GM18907 (cell line): ENCODE measurements at regions not wholly inside any gene's neighbourhood (a gene's known extent, or its start where the extent isn't known, plus 50 kb on each side); places are given as distances from the start of the nearest gene placed in this dataset.
"Not testable (repeated sequence)": the region's sequence is repeated elsewhere in the genome, so short reads cannot be mapped to it uniquely, and the experiment has no call there.

Experiments
- ATAC-seq: cut with Tn5 transposase; IDR thresholded peaks from one replicate; pipeline ENCODE4 v1.9.1; 2021; ENCODE audit warnings: mild to moderate bottlenecking, moderate library complexity; ENCODE audit not compliant: unreplicated experiment

DNA sequence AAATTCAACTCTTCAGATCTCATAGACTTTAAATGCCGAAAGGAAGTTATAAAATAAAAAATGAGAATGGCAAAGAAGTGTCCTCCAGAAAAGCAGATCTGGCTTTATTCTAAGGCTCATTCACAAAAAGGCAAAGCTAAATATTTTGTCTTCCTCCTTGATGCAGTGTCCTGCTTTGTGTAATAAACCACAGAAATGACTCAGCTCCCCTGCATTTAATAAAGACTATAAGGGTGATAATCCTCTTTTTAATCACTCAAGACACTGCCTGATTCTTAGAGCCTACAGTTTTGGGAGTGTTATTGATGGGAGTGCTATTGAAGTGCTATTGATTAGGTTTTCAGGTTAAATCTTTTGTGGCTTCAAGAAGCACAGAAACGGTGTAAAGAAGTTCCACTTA is 482.0 kb downstream of the PCDH20 start:
- no peak for ATAC-seq

DNA sequence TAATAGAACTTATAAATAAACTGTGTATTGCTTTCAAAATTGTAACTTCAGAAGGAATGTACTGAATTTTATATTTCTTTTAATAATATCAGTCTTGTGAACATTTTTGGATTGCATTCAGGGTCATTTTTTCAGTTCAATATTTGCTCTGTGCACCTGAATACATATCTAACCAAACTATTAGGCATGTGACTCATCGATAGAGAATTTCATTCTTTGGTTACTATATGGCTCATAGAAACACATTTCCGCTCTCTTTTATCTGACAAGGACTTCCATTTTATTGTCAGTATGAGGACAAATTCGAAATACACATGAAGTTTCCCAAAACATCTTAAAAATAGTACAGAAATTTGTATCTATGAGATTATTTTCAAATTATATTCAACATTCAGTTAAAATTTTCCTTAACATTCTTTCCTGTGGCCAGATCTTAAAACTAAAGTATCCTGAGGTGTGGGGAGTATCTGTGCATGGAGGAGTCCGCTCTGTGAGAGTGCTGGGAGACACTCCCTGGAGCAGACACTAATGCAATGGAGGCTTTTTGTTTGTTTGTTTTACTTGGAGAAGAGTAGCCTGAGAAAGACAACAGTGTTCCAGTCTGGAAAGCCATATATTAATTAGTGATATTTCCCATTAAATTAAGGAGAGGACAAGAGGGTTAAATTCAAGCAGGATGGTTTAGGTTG is 483.6 kb downstream of the PCDH20 start:
- ATAC-seq = no peak

DNA sequence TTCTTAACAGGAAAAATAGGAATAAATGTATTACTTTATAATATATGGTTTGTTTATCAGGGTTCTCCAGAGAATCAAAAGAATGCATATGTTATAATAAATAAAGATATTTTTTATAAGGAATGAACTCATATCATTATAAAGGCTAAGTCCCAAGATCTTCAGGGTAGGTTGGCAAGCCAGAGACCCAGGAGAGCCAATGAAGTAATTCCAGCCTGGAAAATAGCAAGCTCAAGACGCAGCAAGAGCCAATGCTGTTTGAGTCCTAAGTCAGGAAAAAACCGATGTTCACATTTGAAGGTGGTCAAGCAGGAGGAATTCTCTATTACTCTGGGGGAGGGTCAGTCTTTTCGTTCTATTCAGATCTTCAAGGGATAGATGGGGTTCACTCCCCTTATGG is 490.0 kb downstream of the PCDH20 start:
- ATAC-seq = no peak

DNA sequence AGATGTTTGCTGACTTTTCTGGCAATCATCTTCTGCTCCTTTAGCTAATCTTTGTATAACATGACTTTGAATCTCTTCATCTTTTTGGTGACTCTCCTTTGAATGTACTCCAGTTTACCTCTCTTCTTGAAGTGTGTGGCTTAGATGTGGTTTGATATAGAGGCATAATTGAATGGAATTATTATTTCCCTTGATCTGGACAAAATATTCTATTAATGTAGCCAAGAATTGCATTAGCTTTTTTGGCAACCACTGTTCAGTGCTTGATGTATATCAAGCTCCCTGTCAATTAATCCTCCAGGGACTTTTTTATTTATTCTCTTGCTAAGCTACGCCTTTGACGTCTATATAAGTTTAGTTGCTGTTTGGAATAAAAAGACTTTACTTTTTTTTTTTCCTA is 490.8 kb downstream of the PCDH20 start:
- no peak for ATAC-seq

DNA sequence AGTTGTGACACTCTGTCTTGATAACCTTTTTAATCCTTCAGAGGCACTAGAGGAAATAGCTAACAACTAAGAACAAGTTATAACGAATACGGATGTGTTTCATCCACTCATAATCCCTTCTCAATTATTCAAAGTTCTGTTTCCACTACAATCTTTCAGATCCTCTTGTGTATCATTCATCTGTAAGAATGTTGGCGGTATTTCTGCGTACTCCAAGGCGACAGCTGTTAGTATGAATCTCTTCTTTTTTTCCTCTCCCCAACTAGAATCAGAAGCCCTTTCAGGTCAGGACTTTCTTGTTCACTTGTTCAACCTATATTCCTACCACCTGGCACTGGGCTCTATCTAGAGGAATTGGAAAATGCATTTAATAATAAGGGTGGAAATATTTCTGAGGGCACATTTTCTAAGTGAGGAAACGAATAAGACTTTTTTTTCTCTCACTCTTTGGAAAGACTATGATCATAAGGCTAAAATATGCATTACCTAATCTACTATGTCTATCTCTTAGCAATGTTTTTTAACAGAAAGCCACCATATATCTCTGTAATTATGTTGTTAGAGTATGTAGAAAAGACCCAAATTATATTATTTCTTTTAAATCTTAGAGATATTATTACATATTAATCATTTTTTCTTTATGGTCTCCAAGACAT is 492.9 kb downstream of the PCDH20 start:
- ATAC-seq = no peak

DNA sequence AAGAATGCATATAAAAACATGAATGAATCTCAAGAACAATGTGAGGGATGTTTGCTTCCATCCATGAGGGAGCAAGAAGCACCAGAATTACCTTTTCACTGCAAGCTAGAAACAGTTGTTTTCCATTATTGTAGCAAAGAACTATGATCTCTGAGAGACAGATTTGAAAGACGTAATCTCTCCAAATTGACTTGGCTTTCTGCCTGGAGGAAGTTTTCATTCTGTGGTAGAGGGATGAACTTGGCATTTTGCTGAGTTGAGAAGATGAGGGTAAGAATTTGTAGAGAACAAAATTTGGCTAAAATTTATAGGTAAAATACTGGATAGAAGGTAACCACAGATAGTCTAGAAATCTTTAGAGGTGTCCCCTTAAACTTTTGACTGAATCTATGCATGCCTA is 496.8 kb downstream of the TDRD3 start:
- ATAC-seq = no peak

DNA sequence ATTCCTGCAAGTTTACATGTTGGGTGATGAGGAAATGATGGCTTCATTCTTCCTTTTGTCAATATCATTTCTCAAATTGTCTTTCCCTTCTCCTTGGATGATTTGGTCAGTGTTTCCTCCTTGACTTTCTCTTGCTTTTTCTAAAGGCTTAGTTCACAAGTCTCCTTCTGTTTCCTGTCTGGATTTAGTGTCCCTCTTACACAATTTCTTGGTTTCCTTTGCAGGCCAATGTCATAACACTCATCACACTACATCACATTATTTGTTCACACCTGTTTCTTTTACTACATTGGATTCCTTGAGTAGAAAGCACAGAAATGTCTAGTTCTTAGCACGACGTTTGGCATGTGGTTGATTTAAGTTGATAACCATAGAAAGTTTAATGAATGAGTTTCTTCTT is 490.7 kb downstream of the TDRD3 start:
- ATAC-seq = no peak

DNA sequence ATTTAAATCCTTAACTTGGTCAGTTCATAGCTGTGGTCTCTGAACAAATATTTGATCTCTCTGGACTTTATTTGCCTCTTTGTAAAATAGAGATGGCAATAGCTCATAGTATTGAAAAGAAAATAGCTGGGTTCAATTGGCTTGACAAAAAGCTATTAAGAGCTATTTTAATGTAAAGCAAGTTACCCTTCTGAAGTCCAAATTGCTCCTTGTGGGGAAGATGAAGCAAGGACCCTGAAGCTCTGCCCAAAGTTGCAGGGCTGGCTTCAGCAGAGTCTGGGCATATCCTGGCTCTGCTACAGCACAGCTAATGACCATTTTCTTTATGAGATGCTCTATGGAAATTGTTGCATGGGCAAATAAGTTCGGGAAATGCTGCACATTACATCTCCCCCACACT is 484.5 kb downstream of the TDRD3 start:
- ATAC-seq = no peak

DNA sequence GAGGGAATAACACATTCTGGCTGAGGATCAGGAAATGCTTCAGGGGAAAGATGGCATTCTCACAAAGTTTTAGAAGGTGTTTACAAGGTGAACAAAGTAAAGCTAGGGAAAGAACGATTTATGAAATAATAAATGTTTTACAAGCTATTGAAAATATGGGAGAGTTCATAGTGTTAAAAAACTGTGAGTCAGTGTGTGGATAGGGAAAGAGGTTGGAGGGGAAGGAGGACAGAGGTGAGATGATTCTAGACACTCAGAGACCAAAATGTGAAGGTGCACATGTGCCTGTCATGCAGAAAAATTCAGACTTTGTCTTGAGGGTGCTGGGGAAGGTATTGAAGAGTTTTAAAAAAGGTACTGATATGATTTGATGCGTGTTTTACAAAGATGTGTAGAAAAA is 476.1 kb downstream of the TDRD3 start:
- no peak for ATAC-seq

DNA sequence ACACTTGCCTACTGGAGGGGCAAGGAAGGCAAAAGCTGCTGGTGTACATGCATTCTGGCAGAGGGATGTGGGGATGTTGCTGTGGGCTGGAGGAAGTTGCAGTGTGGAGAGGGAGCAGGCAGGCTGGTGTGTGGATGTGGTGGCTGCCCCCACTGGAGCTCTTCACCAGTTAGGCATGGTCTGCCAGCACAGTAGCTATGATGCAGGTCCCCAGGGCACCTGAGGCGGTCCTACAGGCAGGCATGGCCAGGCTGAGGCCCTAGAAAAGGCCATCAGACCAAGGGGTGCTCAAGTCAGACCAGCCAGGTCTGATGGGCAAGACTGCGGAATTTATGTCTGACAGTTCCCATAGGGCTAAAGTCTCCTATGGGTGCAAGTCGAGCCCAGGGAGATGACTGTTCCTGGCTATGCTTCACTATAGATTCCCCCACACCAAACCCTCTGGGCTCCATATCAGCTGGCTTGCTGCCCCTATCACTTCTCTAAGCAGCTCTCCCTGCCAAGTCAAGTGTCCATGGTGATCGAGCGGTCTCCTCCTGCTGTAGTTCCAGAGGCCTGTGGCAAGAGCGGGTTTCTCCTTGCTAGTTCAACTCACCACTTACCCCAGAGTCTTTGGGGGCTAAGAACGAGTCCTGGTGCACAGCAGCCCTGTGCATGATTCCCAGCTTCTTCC is 473.1 kb downstream of the TDRD3 start:
- no peak for ATAC-seq

DNA sequence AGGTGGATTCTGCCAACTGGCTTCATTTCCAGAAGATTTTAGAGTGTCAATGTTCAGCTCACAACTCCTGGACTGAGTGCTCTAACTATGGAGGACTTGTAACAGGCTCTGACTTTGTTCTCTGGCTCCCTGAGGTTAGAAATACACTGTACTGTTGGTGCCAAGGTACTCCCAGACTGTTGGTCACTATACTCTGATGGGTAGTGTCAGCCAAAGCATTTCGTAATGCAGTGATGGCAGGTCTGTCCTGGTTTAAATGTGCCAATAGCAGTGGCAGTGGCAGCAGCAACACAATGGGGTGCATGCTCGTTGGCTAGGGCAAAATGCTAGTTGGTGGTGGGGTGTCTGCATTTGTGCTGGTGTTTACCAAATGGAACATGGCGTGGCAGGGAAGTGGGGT is 472.2 kb downstream of the TDRD3 start:
- ATAC-seq = no peak

DNA sequence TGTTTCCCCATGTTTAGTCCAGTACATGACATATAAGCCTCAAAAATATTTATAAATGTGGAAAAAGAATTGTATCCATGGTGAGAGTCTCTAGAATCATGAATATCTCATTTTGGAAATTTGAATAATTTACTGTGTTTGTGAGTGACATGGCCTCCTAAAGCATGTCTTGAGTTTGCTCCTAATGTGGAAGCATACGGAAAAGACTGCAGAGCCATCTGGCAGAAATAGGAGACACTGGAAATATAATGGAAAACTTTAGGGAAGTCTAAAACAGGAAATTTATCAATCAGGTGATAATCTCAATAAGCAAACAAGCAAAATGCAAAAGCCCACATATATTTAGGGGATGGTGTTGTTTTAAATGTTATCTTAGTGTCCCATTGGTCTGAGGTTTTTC is 465.0 kb downstream of the TDRD3 start:
- no peak for ATAC-seq

DNA sequence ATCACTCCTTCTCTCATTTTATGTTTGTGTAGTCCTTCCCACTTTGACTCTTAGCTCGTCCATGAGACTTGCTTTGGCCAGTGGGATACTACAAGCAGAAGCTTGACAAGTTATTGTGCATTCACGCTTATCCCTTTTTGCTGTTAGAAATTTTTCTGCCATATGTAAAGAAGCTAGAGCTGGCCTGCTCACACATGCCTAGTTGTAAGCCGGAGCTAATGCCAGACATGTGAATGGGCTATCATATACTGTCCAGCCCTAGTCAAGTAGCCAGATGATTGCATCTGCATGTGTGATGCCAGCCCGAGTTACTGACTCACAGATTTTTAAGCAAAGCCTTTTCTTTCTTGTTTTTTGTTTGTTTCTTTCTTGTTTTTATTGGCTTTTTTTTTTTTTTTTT is 460.7 kb downstream of the TDRD3 start:
- ATAC-seq = no peak

DNA sequence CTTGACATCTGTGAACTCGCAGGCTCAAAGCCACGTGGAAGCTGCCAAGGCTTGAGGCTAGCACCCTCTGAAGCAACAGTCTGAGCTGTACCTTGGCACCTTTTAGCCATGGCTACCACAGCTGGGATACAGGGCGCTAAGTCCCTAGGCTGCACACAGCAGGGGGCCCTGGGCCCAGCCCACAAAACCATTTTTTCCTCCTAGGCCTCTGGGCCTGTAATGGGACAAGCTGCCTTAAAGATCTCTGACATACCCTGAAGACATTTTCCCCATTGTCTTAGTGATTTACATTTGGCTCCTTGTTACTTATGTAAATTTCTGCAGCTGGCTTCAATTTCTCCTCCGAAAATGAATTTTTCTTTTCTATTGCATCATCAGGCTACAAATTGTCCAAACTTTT is 455.9 kb downstream of the TDRD3 start:
- no peak for ATAC-seq

DNA sequence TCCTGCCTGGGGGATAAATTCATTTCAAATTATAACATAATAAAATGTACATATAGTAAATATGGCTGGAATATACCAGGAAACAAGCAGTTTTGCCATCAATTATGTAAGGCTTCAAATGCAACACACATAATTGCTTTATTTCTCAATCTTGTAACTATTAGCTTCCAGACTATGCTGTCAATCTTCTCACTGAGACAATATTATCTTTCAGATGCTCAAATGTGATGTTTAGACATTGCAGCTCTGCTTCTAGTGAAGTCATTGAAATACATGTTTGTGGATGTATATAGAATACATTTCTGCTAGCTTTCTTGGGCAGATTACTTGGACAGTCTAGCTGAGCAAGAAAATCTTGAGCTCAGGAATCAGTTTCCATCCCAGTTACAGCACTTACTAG is 454.4 kb downstream of the TDRD3 start:
- no peak for ATAC-seq

DNA sequence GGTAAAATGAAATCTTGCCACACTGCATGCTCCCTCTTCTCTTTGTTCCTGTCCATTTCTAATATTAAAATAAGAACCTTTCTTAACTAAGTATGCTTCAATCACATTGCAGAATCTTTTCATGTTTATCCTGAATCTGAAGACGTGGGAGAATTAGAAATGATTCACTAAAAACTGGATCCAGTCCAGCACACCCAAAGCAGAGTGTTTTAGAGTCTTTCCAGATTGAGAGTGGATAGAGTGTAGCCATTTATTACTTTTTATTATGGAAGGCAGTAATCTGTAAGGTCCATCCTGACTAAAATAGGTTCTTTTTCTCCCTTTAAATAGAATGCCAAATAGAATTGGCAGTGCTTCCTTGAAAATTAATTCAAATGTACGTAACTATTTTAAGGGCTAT is 453.5 kb downstream of the TDRD3 start:
- no peak for ATAC-seq

DNA sequence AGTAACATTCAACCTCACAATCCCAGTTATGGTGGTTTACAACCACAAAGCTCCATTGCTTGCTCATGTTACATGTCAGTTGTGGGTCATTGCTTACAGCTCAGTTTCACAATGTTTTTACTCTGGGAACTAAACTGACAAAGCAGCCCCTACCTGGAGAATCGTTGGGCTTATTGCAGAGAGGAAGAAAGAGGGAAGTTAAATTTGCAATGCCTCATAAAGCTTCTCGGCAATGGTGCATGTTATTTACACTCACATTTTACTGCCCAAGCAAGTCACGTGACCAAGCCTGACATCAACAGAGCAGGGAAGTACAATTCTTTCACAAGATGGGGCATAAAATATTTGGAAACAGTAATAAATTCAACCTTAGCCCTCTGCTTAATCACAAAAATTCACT is 441.6 kb downstream of the TDRD3 start:
- ATAC-seq = no peak

DNA sequence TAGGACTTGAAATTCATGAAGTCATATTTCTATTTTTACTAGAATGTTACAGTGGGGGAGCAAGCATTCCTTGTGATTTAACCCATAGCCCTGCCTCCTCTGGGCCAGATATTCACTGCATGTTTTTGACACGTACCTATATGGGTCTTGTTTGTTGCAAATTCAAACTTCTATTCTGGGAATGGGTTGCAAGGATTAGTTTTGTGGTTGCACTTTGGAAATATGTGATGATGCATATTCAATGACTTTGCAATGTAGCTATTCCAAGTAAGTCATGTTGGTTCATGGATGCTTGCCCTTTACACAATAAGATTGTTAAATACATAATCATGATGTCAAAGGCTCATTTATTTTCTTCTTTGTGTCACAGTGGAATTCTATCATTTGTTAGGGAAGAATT is 440.8 kb downstream of the TDRD3 start:
- ATAC-seq = no peak

DNA sequence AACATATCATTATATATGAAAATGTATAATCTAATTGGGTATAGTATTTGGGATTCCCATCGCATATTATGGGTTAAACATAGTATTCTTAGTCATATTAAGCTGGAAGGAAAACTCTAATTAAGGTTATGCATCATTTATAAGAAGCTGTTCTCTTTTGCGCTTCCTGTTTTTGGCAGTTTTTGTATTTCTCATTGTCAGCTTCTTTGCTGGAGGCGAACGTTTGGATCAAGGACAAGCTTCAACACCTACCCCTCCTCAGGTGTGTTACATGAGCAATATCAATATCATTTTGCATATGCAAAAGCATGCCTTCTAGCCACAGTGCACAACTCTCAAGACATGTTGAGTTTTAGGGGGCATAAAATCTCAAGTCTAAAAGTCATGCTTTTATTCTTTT is 439.8 kb downstream of the TDRD3 start:
- ATAC-seq = no peak

DNA sequence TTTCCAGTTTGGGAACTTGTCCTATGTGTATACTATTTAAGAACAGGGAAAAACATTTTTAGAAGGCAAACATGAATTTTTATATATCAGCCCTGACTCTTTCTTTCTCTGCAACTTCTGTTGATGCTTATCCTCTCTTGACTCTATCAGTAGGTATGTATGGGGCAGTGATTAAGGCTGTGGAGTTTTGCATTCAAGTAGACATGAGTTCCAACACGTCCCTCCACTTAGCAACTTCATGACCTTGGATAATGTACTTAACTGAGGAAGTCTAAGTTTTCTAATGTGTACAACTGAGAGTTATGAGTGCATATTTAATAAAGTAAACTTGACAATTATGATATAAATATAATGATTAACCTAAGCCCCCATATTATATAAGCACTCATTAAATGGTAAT is 414.6 kb downstream of the TDRD3 start:
- ATAC-seq = no peak

DNA sequence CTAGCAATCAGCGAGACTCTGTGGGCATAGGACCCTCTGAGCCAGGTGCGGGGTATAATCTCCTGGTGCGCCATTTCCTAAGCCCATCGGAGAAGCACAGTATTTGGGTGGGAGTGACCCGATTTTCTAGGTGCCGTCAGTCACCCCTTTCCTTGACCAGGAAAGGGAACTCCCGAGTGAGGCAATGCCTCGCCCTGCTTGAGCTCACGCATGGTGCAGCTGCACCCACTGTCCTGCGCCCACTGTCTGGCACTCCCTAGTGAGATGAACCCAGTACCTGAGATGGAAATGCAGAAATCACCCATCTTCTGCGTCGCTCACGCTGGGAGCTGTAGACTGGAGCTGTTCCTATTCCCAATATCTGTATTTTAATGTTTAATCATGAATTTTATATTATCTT is 408.6 kb downstream of the TDRD3 start:
- not testable (repeated sequence) for ATAC-seq

DNA sequence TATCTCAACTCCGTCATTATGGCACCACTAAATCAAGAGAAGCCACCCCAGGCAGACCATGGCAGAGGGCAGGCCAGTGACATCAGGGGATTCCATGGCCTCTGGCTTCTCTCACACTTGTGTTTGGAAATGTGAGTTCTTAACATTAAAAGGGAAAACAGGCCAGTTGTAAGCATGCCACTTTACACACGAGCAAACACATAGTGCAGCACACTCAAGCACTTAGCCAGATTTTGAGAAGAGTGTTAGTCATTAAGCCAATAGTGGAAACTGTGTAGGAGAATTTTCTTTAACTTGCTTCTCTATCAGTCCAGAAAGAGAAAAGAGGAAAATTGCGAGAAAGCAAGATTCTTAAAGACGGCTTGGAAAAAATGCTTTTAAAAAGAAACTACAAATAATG is 401.5 kb downstream of the TDRD3 start:
- no peak for ATAC-seq
